HepG2 (cell line): ENCODE measurements at regions not wholly inside any gene's neighbourhood (a gene's known extent, or its start where the extent isn't known, plus 50 kb on each side); places are given as distances from the start of the nearest gene placed in this dataset.
"Not testable (repeated sequence)": the region's sequence is repeated elsewhere in the genome, so short reads cannot be mapped to it uniquely, and the experiment has no call there.

Source experiments
- CTCF ChIP-seq: sonication (generic); formaldehyde crosslinking; IDR thresholded peaks from 2 replicates; pipeline ENCODE4 v1.5.0; 2020; ENCODE audit warnings: mild to moderate bottlenecking, missing genetic modification reagents, moderate library complexity
- ELK4 ChIP-seq: sonication (generic); formaldehyde crosslinking; IDR thresholded peaks from 2 replicates; pipeline ENCODE4 v1.9.0; 2021; ENCODE audit warnings: missing genetic modification reagents, borderline replicate concordance
- KDM1A ChIP-seq: IDR thresholded peaks from 2 replicates; pipeline ENCODE4 v1.6.1; 2016; ENCODE audit warnings: missing compliant biosample characterization
- MIXL1 ChIP-seq: IDR thresholded peaks from 2 replicates; pipeline ENCODE4 v1.6.1; 2016
- MZF1 ChIP-seq: sonication (generic); formaldehyde crosslinking; IDR thresholded peaks from 2 replicates; pipeline ENCODE4 v1.8.1; 2023; ENCODE audit warnings: mild to moderate bottlenecking, missing genetic modification reagents, borderline replicate concordance
- RAD21 ChIP-seq: fragments of 450-650 bp; formaldehyde crosslinking; IDR thresholded peaks from 2 replicates; pipeline ENCODE4 v1.5.0; 2020; ENCODE audit warnings: mild to moderate bottlenecking
- RFX5 ChIP-seq: IDR thresholded peaks from 2 replicates; pipeline ENCODE4 v1.6.1; 2011; ENCODE audit warnings: low read depth, low read length, improper control_type of control experiment
- SMYD3 ChIP-seq: sonication (generic); formaldehyde crosslinking; IDR thresholded peaks from 2 replicates; pipeline ENCODE4 v1.8.1; 2023; ENCODE audit warnings: mild to moderate bottlenecking, missing genetic modification reagents
- ZNF563 ChIP-seq: sonication (generic); formaldehyde crosslinking; IDR thresholded peaks from 2 replicates; pipeline ENCODE4 v1.8.0; 2022; ENCODE audit warnings: mild to moderate bottlenecking, moderate library complexity, missing genetic modification reagents
- ZNF670 ChIP-seq: sonication (generic); formaldehyde crosslinking; IDR thresholded peaks from 2 replicates; pipeline ENCODE4 v1.8.0; 2022; ENCODE audit warnings: mild to moderate bottlenecking, missing genetic modification reagents, borderline replicate concordance
- ZZZ3 ChIP-seq: sonication (generic); formaldehyde crosslinking; IDR thresholded peaks from 2 replicates; pipeline ENCODE4 v1.4.0; 2020; ENCODE audit warnings: missing genetic modification reagents, mild to moderate bottlenecking, borderline replicate concordance

GRCh38 chrX:27156921-27157320 lies 306.2 kb downstream of the PPP4R3C start:
- TF ChIP-seq CTCF (CRISPR knock-in tag); ZNF670 (CRISPR knock-in tag); ZZZ3 (CRISPR knock-in tag); RAD21; ELK4 (CRISPR knock-in tag); RFX5; MIXL1; ZNF563 (CRISPR knock-in tag); MZF1 (CRISPR knock-in tag); KDM1A (CRISPR knock-in tag); SMYD3 (CRISPR knock-in tag): not testable (repeated sequence)
